ENCODE measurements at regions not wholly inside any gene's neighbourhood (a gene's known extent, or its start where the extent isn't known, plus 50 kb on each side); places are given as distances from the start of the nearest gene placed in this dataset.

DNA sequence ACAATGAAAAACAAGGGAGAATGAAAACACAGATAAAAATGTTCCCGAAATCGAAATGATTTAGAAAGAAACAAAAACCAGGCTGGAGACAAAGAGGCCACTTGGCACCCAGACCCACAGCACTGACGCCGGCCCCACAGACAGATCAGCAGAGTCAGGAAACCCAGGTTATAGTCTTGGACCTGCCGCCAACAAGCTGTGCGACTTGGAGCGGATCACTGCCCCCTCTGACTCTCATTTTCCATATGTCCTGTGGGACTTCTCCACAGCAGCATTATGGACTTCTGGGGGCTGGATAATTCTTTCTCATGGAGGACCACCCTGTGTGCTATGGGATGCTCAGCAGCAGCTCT is 72.4 kb downstream of the MATN1 start:
- Histone ChIP-seq H3K27me3 (peaks cover 65% of the 10 kb centered on the region), H3K36me3 (no peaks in the 10 kb centered on the region), H3K4me1 (no peaks in the 10 kb centered on the region), H3K4me3 (no peak overlapping the region), H3K9me3 (no peaks in the 10 kb centered on the region), H3K27ac (no peak overlapping the region)
- 51 to 56% methylated on average over 5 to 7 of the region's 7 CpGs for WGBS, 2 donors (ENCODE audit: low coverage in 1 of 2)
- ATAC-seq, result no peak
- no peak for TF ChIP-seq POLR2A (IDR thresholded peaks at IDR 0.05)
- TF ChIP-seq, protein P1, sequence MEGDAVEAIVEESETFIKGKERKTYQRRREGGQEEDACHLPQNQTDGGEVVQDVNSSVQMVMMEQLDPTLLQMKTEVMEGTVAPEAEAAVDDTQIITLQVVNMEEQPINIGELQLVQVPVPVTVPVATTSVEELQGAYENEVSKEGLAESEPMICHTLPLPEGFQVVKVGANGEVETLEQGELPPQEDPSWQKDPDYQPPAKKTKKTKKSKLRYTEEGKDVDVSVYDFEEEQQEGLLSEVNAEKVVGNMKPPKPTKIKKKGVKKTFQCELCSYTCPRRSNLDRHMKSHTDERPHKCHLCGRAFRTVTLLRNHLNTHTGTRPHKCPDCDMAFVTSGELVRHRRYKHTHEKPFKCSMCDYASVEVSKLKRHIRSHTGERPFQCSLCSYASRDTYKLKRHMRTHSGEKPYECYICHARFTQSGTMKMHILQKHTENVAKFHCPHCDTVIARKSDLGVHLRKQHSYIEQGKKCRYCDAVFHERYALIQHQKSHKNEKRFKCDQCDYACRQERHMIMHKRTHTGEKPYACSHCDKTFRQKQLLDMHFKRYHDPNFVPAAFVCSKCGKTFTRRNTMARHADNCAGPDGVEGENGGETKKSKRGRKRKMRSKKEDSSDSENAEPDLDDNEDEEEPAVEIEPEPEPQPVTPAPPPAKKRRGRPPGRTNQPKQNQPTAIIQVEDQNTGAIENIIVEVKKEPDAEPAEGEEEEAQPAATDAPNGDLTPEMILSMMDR (IDR thresholded peaks at IDR 0.05), result no peak
- no peak for TF ChIP-seq EP300 (IDR thresholded peaks at IDR 0.05)
- TF ChIP-seq POLR2AphosphoS5 (IDR thresholded peaks at IDR 0.05), result no peak

- no peak for ATAC-seq
- H3K27ac ChIP-seq, result no peak overlapping the region
- no peak overlapping the region for H3K4me3 ChIP-seq
- TF ChIP-seq POLR2AphosphoS5 (IDR thresholded peaks at IDR 0.05), result no peak
- TF ChIP-seq POLR2A (IDR thresholded peaks at IDR 0.05), result no peak
- no peak for TF ChIP-seq EP300 (IDR thresholded peaks at IDR 0.05)
- TF ChIP-seq, protein P1 (IDR thresholded peaks at IDR 0.05), result no peak
- H3K27me3 ChIP-seq, result peaks cover 67% of the 10 kb centered on the region
- no peaks in the 10 kb centered on the region for H3K9me3 ChIP-seq
- H3K4me1 ChIP-seq, result no peaks in the 10 kb centered on the region
- no peaks in the 10 kb centered on the region for H3K36me3 ChIP-seq
- WGBS, 2 donors (ENCODE audit: low coverage in 1 of 2), result 37 to 58% methylated on average over 5 to 9 of the region's 13 CpGs
Measured at GRCh38 chr1:30650038-30650967, 73.1 kb downstream of the MATN1 start.

GRCh38 chr1:30649321-30649991 is 73.9 kb downstream of the MATN1 start:
- H3K27me3 ChIP-seq, result peaks cover 69% of the 10 kb centered on the region
- WGBS, 2 donors (ENCODE audit: low coverage in 1 of 2), result 64 to 74% methylated on average over 3 of the region's 8 CpGs
- H3K4me3 ChIP-seq, result no peak overlapping the region
- ATAC-seq, result no peak
- no peaks in the 10 kb centered on the region for H3K4me1 ChIP-seq
- H3K36me3 ChIP-seq, result no peaks in the 10 kb centered on the region
- no peak overlapping the region for H3K27ac ChIP-seq
- no peaks in the 10 kb centered on the region for H3K9me3 ChIP-seq
- no peak for TF ChIP-seq POLR2A (IDR thresholded peaks at IDR 0.05)
- no peak for TF ChIP-seq EP300 (IDR thresholded peaks at IDR 0.05)
- TF ChIP-seq, protein P1 (IDR thresholded peaks at IDR 0.05), result no peak
- TF ChIP-seq POLR2AphosphoS5 (IDR thresholded peaks at IDR 0.05), result no peak

DNA sequence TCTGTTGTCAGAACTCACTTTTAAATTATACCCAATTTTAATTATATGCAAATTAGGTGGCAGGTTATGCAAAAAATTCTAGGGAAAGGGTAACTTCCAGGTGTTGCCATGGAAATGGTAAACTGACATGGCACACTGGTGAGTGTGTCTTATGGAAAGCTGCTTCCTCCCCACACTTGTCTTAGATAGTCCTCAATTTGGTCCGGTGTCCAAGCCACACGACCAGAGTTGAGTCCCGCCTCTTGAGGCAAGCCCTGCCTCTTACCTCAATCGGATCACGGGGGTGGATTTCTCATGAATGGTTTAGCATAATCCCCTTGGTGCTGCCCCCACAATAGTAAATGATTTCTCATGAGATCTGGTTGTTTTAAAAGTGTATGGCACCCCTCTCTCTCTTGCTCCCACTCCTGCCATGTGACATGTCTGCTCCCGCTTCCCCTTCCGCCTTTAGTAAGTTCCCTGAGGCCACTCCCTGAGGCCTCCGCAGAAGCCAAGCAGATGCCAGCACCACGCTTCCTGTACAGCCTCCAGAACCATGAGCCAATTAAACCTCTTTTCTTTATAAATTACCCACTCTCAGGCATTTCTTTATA is 74.9 kb downstream of the MATN1 start:
- TF ChIP-seq, protein P1 (IDR thresholded peaks at IDR 0.05), result no peak
- TF ChIP-seq POLR2AphosphoS5 (IDR thresholded peaks at IDR 0.05) (no peak), EP300 (IDR thresholded peaks at IDR 0.05) (no peak), POLR2A (IDR thresholded peaks at IDR 0.05) (no peak)
- Histone ChIP-seq H3K27ac (no peak overlapping the region), H3K4me3 (no peak overlapping the region), H3K4me1 (no peaks in the 10 kb centered on the region), H3K9me3 (no peaks in the 10 kb centered on the region), H3K36me3 (no peaks in the 10 kb centered on the region), H3K27me3 (peaks cover 65% of the 10 kb centered on the region)
- 67 to 72% methylated on average over 5 of the region's 9 CpGs for WGBS, 2 donors (ENCODE audit: low coverage in 1 of 2)
- no peak for ATAC-seq
